ENCODE measurements at regions not wholly inside any gene's neighbourhood (a gene's known extent, or its start where the extent isn't known, plus 50 kb on each side); places are given as distances from the start of the nearest gene placed in this dataset.

DNA sequence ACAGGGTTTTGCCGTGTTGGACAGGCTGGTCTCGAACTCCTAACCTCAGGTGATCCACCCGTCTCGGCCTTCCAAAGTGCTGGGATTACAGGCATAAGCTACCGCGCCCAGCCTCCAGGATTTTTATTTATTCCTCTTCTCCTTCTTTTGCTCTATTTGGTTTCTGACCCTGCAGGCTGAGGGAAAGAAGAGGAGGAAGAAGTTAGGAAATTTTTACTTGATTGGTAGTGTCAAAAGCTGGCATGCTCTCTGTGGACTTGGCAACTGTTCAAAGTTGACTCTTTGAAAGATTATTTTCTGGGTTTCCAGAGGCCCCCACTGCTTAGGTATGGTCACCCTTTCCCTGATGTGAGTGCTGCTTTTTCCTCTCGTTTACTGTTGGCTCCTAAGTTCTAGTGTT, 372.2 kb downstream of the DIPK2A start:
- Histone ChIP-seq H3K4me3 (no peak overlapping the region), H4K20me1 (ENCODE audit: insufficient read depth) (no peaks in the 10 kb centered on the region), H3K27ac (no peak overlapping the region), H3K36me3 (ENCODE audit: low read depth) (no peaks in the 10 kb centered on the region), H3K4me2 (no peak overlapping the region), H3F3A (ENCODE audit: insufficient read depth, low read depth) (no peaks in the 10 kb centered on the region), H3K79me2 (ENCODE audit: low read depth) (no peaks in the 10 kb centered on the region), H3K27me3 (ENCODE audit: insufficient read depth, low read depth) (no peaks in the 10 kb centered on the region), H3K4me1 (replicated peaks; ENCODE audit: insufficient read depth) (no peaks in the 10 kb centered on the region), H3K9me3 (ENCODE audit: insufficient read depth, low read depth) (no peaks in the 10 kb centered on the region), H2AFZ (no peak overlapping the region), H3K9me2 (ENCODE audit: insufficient read depth) (no peaks in the 10 kb centered on the region)
- no TSS peak for BruUV-seq (replicated peaks)
- intact Hi-C loops (cut with micrococcal nuclease; ENCODE audit: unreplicated experiment): no loop called here
- ChIA-PET POLR2A (ENCODE audit: unreplicated experiment) (no interaction called here), CTCF (no interaction called here)
- TF ChIP-seq EZH2 (IDR thresholded peaks at IDR 0.05; ENCODE audit: low read depth) (no peak), CTCF (conservative IDR thresholded peaks at IDR 0.05) (no peak)
- no peak for DNase-seq

DNA sequence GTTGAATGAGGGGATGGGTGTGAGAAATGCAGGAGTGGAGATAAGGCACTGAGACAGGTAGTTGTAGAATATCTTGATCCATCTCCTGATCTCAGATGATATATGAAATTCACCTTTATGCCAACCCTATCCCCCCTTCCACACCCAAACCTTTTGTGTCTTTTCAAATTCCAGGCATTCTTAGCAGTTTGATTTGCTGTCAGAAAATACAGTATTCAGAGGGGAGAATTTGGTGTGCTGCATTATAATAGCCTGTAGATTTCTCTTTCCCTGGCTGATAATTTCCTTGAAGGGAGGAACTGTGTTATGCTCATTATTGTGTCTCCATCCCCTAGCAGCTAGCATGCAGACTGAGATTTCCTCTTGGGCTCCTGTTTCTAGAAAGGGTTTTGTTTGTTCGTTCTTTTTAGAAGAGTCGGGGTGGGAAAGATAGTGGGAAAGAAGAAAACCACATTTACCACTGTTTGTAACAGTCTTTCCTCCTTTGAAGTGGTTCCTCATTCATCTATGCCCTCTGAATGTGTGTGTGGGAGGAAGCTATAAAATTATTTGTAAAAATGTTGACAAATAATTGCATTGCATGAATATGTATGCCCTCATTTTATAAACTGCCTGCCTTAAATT, 373.4 kb downstream of the DIPK2A start:
- no peak for DNase-seq
- Histone ChIP-seq H4K20me1 (ENCODE audit: insufficient read depth) (no peaks in the 10 kb centered on the region), H3K27ac (no peak overlapping the region), H3K9me2 (ENCODE audit: insufficient read depth) (no peaks in the 10 kb centered on the region), H2AFZ (no peak overlapping the region), H3K9me3 (ENCODE audit: insufficient read depth, low read depth) (no peaks in the 10 kb centered on the region), H3K79me2 (ENCODE audit: low read depth) (no peaks in the 10 kb centered on the region), H3K4me1 (replicated peaks; ENCODE audit: insufficient read depth) (no peaks in the 10 kb centered on the region), H3F3A (ENCODE audit: insufficient read depth, low read depth) (no peaks in the 10 kb centered on the region), H3K4me2 (no peak overlapping the region), H3K36me3 (ENCODE audit: low read depth) (no peaks in the 10 kb centered on the region), H3K27me3 (ENCODE audit: insufficient read depth, low read depth) (no peaks in the 10 kb centered on the region), H3K4me3 (no peak overlapping the region)
- CTCF ChIA-PET: no interaction called here
- POLR2A ChIA-PET (ENCODE audit: unreplicated experiment): no interaction called here
- intact Hi-C loops (cut with micrococcal nuclease; ENCODE audit: unreplicated experiment): no loop called here
- TF ChIP-seq CTCF (conservative IDR thresholded peaks at IDR 0.05): no peak
- TF ChIP-seq EZH2 (IDR thresholded peaks at IDR 0.05; ENCODE audit: low read depth): no peak
- BruUV-seq (replicated peaks): no TSS peak

GRCh38 chr3:144350125-144350524, 378.5 kb downstream of the DIPK2A start:
- Histone ChIP-seq H3K9me2 (ENCODE audit: insufficient read depth) (no peaks in the 10 kb centered on the region), H3K4me1 (replicated peaks; ENCODE audit: insufficient read depth) (no peaks in the 10 kb centered on the region), H3K27ac (no peak overlapping the region), H3K4me2 (no peak overlapping the region), H3K36me3 (ENCODE audit: low read depth) (no peaks in the 10 kb centered on the region), H2AFZ (no peak overlapping the region), H3K27me3 (ENCODE audit: insufficient read depth, low read depth) (no peaks in the 10 kb centered on the region), H3F3A (ENCODE audit: insufficient read depth, low read depth) (no peaks in the 10 kb centered on the region), H3K79me2 (ENCODE audit: low read depth) (no peaks in the 10 kb centered on the region), H3K4me3 (no peak overlapping the region), H4K20me1 (ENCODE audit: insufficient read depth) (no peaks in the 10 kb centered on the region), H3K9me3 (ENCODE audit: insufficient read depth, low read depth) (no peaks in the 10 kb centered on the region)
- no TSS peak for BruUV-seq (replicated peaks)
- ChIA-PET CTCF (no interaction called here), POLR2A (ENCODE audit: unreplicated experiment) (no interaction called here)
- no peak for TF ChIP-seq EZH2 (IDR thresholded peaks at IDR 0.05; ENCODE audit: low read depth)
- TF ChIP-seq CTCF (conservative IDR thresholded peaks at IDR 0.05): no peak
- DNase-seq: no peak
- intact Hi-C loops (cut with micrococcal nuclease; ENCODE audit: unreplicated experiment): no loop called here

Measured in PC-9 (cell line).